H1 (cell line): ENCODE measurements at regions not wholly inside any gene's neighbourhood (a gene's known extent, or its start where the extent isn't known, plus 50 kb on each side); places are given as distances from the start of the nearest gene placed in this dataset.

Source experiments
- BRCA1 ChIP-seq: IDR thresholded peaks from 2 replicates; pipeline ENCODE4 v1.6.1; 2012; ENCODE audit warnings: low read depth, low read length, improper control_type of control experiment
- CBX5 ChIP-seq: fragments of 300-800, 300-1000 bp; sonication (generic); IDR thresholded peaks from 2 replicates; pipeline ENCODE4 v1.7.1; 2016; ENCODE audit warnings: antibody characterized with exemption, low read length, low read depth
- TAF1 ChIP-seq: IDR thresholded peaks from 2 replicates; pipeline ENCODE4 v1.6.1; 2011; ENCODE audit warnings: mild to moderate bottlenecking, low read depth, low read length
- TF ChIP-seq, protein P1 (sequence below): IDR thresholded peaks from 2 replicates; pipeline ENCODE4 v1.6.1; 2011; ENCODE audit warnings: low read depth, mild to moderate bottlenecking, low read length; ENCODE audit not compliant: insufficient read depth

DNA sequence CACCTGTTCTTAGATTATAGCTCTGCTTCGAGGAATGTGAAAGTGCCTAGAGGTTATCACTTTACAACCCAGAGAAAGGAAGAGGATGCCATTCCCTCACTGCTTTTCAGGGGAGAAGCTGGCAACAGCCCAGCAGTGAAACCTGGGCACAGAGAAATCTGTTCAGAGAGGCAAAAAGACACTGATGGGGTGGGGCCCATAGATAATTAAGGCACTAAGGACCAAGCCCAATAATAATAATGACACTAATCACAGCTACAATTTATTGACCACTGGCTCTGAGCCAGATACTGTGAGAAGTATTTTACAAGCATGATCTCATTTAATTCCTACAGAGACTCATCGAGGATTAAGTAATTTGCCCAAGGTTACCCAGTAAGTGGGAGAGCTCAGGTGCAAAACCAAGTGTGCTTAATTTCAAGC lies 168.3 kb downstream of the PIK3R1 start (continued):
- no peak for TF ChIP-seq CBX5
- TF ChIP-seq, protein P1, sequence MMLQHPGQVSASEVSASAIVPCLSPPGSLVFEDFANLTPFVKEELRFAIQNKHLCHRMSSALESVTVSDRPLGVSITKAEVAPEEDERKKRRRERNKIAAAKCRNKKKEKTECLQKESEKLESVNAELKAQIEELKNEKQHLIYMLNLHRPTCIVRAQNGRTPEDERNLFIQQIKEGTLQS, result no peak
- no peak for TF ChIP-seq TAF1
- TF ChIP-seq BRCA1, result no peak
- TF ChIP-seq, all 59 proteins: peak for 0
